ENCODE measurements at regions not wholly inside any gene's neighbourhood (a gene's known extent, or its start where the extent isn't known, plus 50 kb on each side); places are given as distances from the start of the nearest gene placed in this dataset.

GRCh38 chr1:99447721-99448120 is 183.4 kb downstream of the PLPPR4 start:
- Mint-ChIP-seq H3K36me3 (ENCODE audit: low read depth) (no peaks in the 10 kb centered on the region), H3K4me3 (no peak overlapping the region), H3K4me1 (peaks cover 8% of the 10 kb centered on the region), H3K27ac (no peak overlapping the region), H3K9me3 (no peaks in the 10 kb centered on the region), H3K27me3 (ENCODE audit: low read depth) (no peaks in the 10 kb centered on the region)
- TF ChIP-seq CTCF (IDR thresholded peaks at IDR 0.05; ENCODE audit: unreplicated experiment in 3 of 3), result no peak

GRCh38 chr1:99455760-99456159 is 190.2 kb upstream of the PALMD start:
- Mint-ChIP-seq H3K4me3 (no peak overlapping the region), H3K9me3 (peaks cover 11% of the 10 kb centered on the region), H3K4me1 (peaks cover 6% of the 10 kb centered on the region), H3K27ac (peak overlapping the region in 1 of 3 experiments; percentile 29), H3K27me3 (ENCODE audit: low read depth) (no peaks in the 10 kb centered on the region), H3K36me3 (ENCODE audit: low read depth) (no peaks in the 10 kb centered on the region)
- TF ChIP-seq CTCF (IDR thresholded peaks at IDR 0.05; ENCODE audit: unreplicated experiment in 3 of 3), result no peak

- no peak for TF ChIP-seq CTCF (IDR thresholded peaks at IDR 0.05; ENCODE audit: unreplicated experiment in 3 of 3)
- Mint-ChIP-seq H3K4me1 (peaks cover 6% of the 10 kb centered on the region), H3K27ac (no peak overlapping the region), H3K36me3 (ENCODE audit: low read depth) (no peaks in the 10 kb centered on the region), H3K9me3 (peaks cover 11% of the 10 kb centered on the region), H3K27me3 (ENCODE audit: low read depth) (no peaks in the 10 kb centered on the region), H3K4me3 (no peak overlapping the region)
These were observed 189.4 kb upstream of the PALMD start for GRCh38 chr1:99456536-99456935.

- no peak overlapping the region for H3K4me3 Mint-ChIP-seq
- TF ChIP-seq CTCF (IDR thresholded peaks at IDR 0.05; ENCODE audit: unreplicated experiment in 3 of 3), result no peak
- peaks cover 11% of the 10 kb centered on the region for H3K9me3 Mint-ChIP-seq
- no peaks in the 10 kb centered on the region for H3K27me3 Mint-ChIP-seq (ENCODE audit: low read depth)
- H3K36me3 Mint-ChIP-seq (ENCODE audit: low read depth), result no peaks in the 10 kb centered on the region
- peaks cover 6% of the 10 kb centered on the region for H3K4me1 Mint-ChIP-seq
- peak overlapping the region in 2 of 3 experiments; percentile 47 to 53 for H3K27ac Mint-ChIP-seq
These were observed 188.3 kb upstream of the PALMD start for GRCh38 chr1:99457381-99458165.

- Mint-ChIP-seq H3K4me3 (no peak overlapping the region), H3K4me1 (peaks cover 4% of the 10 kb centered on the region), H3K27ac (no peak overlapping the region), H3K27me3 (ENCODE audit: low read depth) (no peaks in the 10 kb centered on the region), H3K9me3 (peaks cover 11% of the 10 kb centered on the region), H3K36me3 (ENCODE audit: low read depth) (no peaks in the 10 kb centered on the region)
- TF ChIP-seq CTCF (IDR thresholded peaks at IDR 0.05; ENCODE audit: unreplicated experiment in 3 of 3), result no peak
These were observed 184.4 kb upstream of the PALMD start for GRCh38 chr1:99461499-99461898.

- Mint-ChIP-seq H3K27ac (no peak overlapping the region), H3K36me3 (ENCODE audit: low read depth) (no peaks in the 10 kb centered on the region), H3K9me3 (no peaks in the 10 kb centered on the region), H3K4me3 (no peak overlapping the region), H3K27me3 (ENCODE audit: low read depth) (no peaks in the 10 kb centered on the region), H3K4me1 (peaks cover 2% of the 10 kb centered on the region)
- no peak for TF ChIP-seq CTCF (IDR thresholded peaks at IDR 0.05; ENCODE audit: unreplicated experiment in 3 of 3)
These were observed 181.2 kb upstream of the PALMD start for GRCh38 chr1:99464738-99465137.
